HG03039 (cell line): ENCODE measurements at regions not wholly inside any gene's neighbourhood (a gene's known extent, or its start where the extent isn't known, plus 50 kb on each side); places are given as distances from the start of the nearest gene placed in this dataset.
"Not testable (repeated sequence)": the region's sequence is repeated elsewhere in the genome, so short reads cannot be mapped to it uniquely, and the experiment has no call there.

Experiments
- ATAC-seq: cut with Tn5 transposase; IDR thresholded peaks from one replicate; pipeline ENCODE4 v1.9.1; 2021; ENCODE audit warnings: mild to moderate bottlenecking, moderate library complexity; ENCODE audit not compliant: unreplicated experiment

GRCh38 chr13:44676534-44676933 lies 100.4 kb upstream of the TSC22D1 start:
- ATAC-seq, result no peak

- no peak for ATAC-seq
Observed at GRCh38 chr13:44669534-44669933, 93.4 kb upstream of the TSC22D1 start.

- ATAC-seq, result no peak
Observed at GRCh38 chr13:44668688-44669087, 92.6 kb upstream of the TSC22D1 start.

GRCh38 chr13:44667943-44668342 lies 91.8 kb upstream of the TSC22D1 start:
- peak; percentile 71 for ATAC-seq

- not testable (repeated sequence) for ATAC-seq
Observed at GRCh38 chr13:44666538-44666937, 90.4 kb upstream of the TSC22D1 start.

GRCh38 chr13:44664308-44664707 lies 88.2 kb upstream of the TSC22D1 start:
- no peak for ATAC-seq

GRCh38 chr13:44662515-44662914 lies 86.4 kb upstream of the TSC22D1 start:
- ATAC-seq, result no peak

- no peak for ATAC-seq
Observed at GRCh38 chr13:44661936-44662335, 85.8 kb upstream of the TSC22D1 start.

- no peak for ATAC-seq
Observed at GRCh38 chr13:44660050-44660449, 83.9 kb upstream of the TSC22D1 start.

- no peak for ATAC-seq
Observed at GRCh38 chr13:44652962-44653660, 77.0 kb upstream of the TSC22D1 start.

- no peak for ATAC-seq
Observed at GRCh38 chr13:44652168-44652567, 76.0 kb upstream of the TSC22D1 start.

- ATAC-seq, result no peak
Observed at GRCh38 chr13:44651724-44652123, 75.6 kb upstream of the TSC22D1 start.

GRCh38 chr13:44651209-44651608 lies 75.1 kb upstream of the TSC22D1 start:
- ATAC-seq, result no peak

- no peak for ATAC-seq
Observed at GRCh38 chr13:44649834-44650233, 73.7 kb upstream of the TSC22D1 start.

- no peak for ATAC-seq
Observed at GRCh38 chr13:44649104-44649428, 72.9 kb upstream of the TSC22D1 start.

GRCh38 chr13:44648392-44649103 lies 72.4 kb upstream of the TSC22D1 start:
- ATAC-seq, result no peak

GRCh38 chr13:44647560-44647959 lies 71.4 kb upstream of the TSC22D1 start:
- not testable (repeated sequence) for ATAC-seq

GRCh38 chr13:44646044-44646443 lies 69.9 kb upstream of the TSC22D1 start:
- ATAC-seq, result no peak

- ATAC-seq, result no peak
Observed at GRCh38 chr13:44643256-44643655, 67.1 kb upstream of the TSC22D1 start.

GRCh38 chr13:44637581-44637980 lies 61.5 kb upstream of the TSC22D1 start:
- no peak for ATAC-seq

GRCh38 chr13:44629465-44630183 lies 53.5 kb upstream of the TSC22D1 start:
- no peak for ATAC-seq

- not testable (repeated sequence) for ATAC-seq
Observed at GRCh38 chr13:44628826-44629225, 52.7 kb upstream of the TSC22D1 start.
